ENCODE measurements at regions not wholly inside any gene's neighbourhood (a gene's known extent, or its start where the extent isn't known, plus 50 kb on each side); places are given as distances from the start of the nearest gene placed in this dataset.
A peak's percentile ranks its signal among the peaks of the same experiment; 100 is the strongest.

GRCh38 chr6:133814797-133815196 is 74.1 kb upstream of the TCF21 start:
- no peak for TF ChIP-seq POLR2A (IDR thresholded peaks at IDR 0.05)
- TF ChIP-seq CTCF (IDR thresholded peaks at IDR 0.05), result no peak
- intact Hi-C loops (cut with DNase I), result no loop called here
- no peak overlapping the region for H3K27ac ChIP-seq
- DNase-seq (no peak), ATAC-seq (no peak)
- H3K4me3 ChIP-seq, result no peak overlapping the region
- no peaks in the 10 kb centered on the region for H3K36me3 ChIP-seq (replicated peaks in 1 of 2; ENCODE audit: insufficient read depth in 1 of 2, low read depth in 2 of 2)
- no peaks in the 10 kb centered on the region for H3K4me1 ChIP-seq
- WGBS, 2 donors, result 11 to 40% methylated on average over 1 of the region's 1 CpG
- no peaks in the 10 kb centered on the region for H3K9me3 ChIP-seq
- H3K27me3 ChIP-seq, result no peaks in the 10 kb centered on the region

- Histone ChIP-seq H3K9me3 (no peaks in the 10 kb centered on the region), H3K4me3 (no peak overlapping the region), H3K27me3 (no peaks in the 10 kb centered on the region), H3K4me1 (no peaks in the 10 kb centered on the region), H3K36me3 (replicated peaks in 1 of 2; ENCODE audit: insufficient read depth in 1 of 2, low read depth in 2 of 2) (no peaks in the 10 kb centered on the region), H3K27ac (no peak overlapping the region)
- no peak for DNase-seq
- no peak for ATAC-seq
- WGBS, 2 donors, result 40 to 51% methylated on average over 2 of the region's 2 CpGs
- TF ChIP-seq CTCF (IDR thresholded peaks at IDR 0.05), result no peak
- no peak for TF ChIP-seq POLR2A (IDR thresholded peaks at IDR 0.05)
- intact Hi-C loops (cut with DNase I), result no loop called here
These were observed 73.6 kb upstream of the TCF21 start for GRCh38 chr6:133815313-133815712.

GRCh38 chr6:133816171-133816570 is 72.7 kb upstream of the TCF21 start:
- H3K9me3 ChIP-seq, result no peaks in the 10 kb centered on the region
- H3K4me3 ChIP-seq, result no peak overlapping the region
- WGBS, 2 donors, result 48 to 63% methylated on average over 1 of the region's 1 CpG
- ATAC-seq, result no peak
- DNase-seq, result no peak
- H3K27ac ChIP-seq, result no peak overlapping the region
- TF ChIP-seq CTCF (IDR thresholded peaks at IDR 0.05), result no peak
- no peak for TF ChIP-seq POLR2A (IDR thresholded peaks at IDR 0.05)
- intact Hi-C loops (cut with DNase I), result no loop called here
- H3K36me3 ChIP-seq (replicated peaks in 1 of 2; ENCODE audit: insufficient read depth in 1 of 2, low read depth in 2 of 2), result no peaks in the 10 kb centered on the region
- no peaks in the 10 kb centered on the region for H3K27me3 ChIP-seq
- no peaks in the 10 kb centered on the region for H3K4me1 ChIP-seq

DNA sequence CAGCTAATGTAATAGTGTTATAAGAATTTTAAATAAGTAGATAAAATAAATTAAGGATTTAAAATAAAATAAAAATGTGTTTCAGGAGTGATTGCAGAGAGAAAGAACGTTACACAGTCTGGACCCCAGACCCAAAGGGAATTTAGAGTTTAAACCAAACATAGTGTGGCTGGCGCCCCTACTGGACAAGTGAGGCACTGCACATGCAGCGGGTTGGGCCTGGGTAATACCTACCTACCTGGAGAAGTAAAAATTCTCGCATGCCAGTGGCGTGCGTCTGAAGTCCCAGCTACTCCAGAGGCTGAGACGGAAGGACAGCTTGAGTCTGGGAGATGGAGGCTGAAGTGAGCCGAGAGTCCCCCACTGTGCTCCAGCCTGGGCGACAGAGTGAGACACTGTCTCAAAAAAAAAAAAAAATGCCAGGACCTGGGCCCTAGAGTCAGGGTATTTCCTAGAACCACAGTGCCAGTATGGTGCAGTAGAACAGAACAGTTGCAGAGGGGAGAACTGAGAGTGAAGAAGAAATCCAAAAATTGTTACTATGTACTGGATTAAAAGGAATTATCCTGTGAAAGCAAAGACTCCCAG is 71.4 kb upstream of the TCF21 start:
- intact Hi-C loops (cut with DNase I), result no loop called here
- Histone ChIP-seq H3K27me3 (no peaks in the 10 kb centered on the region), H3K4me1 (no peaks in the 10 kb centered on the region), H3K27ac (no peak overlapping the region), H3K4me3 (no peak overlapping the region), H3K36me3 (replicated peaks in 1 of 2; ENCODE audit: insufficient read depth in 1 of 2, low read depth in 2 of 2) (no peaks in the 10 kb centered on the region), H3K9me3 (no peaks in the 10 kb centered on the region)
- TF ChIP-seq POLR2A (IDR thresholded peaks at IDR 0.05) (no peak), CTCF (IDR thresholded peaks at IDR 0.05) (peak in 6 of 7 experiments; percentile 18 to 46 (median 23))
- 54 to 74% methylated on average over 8 to 9 of the region's 9 CpGs for WGBS, 2 donors
- ATAC-seq (no peak), DNase-seq (peak in 2 of 4 donors; percentile 25 to 31)

GRCh38 chr6:133818320-133818719 is 70.6 kb upstream of the TCF21 start:
- WGBS, 2 donors, result 66 to 69% methylated on average over 6 of the region's 6 CpGs
- intact Hi-C loops (cut with DNase I), result no loop called here
- Histone ChIP-seq H3K4me1 (no peaks in the 10 kb centered on the region), H3K27me3 (no peaks in the 10 kb centered on the region), H3K36me3 (replicated peaks in 1 of 2; ENCODE audit: insufficient read depth in 1 of 2, low read depth in 2 of 2) (no peaks in the 10 kb centered on the region), H3K4me3 (no peak overlapping the region), H3K9me3 (no peaks in the 10 kb centered on the region), H3K27ac (no peak overlapping the region)
- DNase-seq (no peak), ATAC-seq (no peak)
- no peak for TF ChIP-seq CTCF (IDR thresholded peaks at IDR 0.05)
- TF ChIP-seq POLR2A (IDR thresholded peaks at IDR 0.05), result no peak
